ENCODE measurements at regions not wholly inside any gene's neighbourhood (a gene's known extent, or its start where the extent isn't known, plus 50 kb on each side); places are given as distances from the start of the nearest gene placed in this dataset.

GRCh38 chr10:109393425-109393824, 529.9 kb downstream of the XPNPEP1 start:
- ChIA-PET POLR2A (ENCODE audit: unreplicated experiment) (interaction anchor here (0.6 kb wide), 1 partner anchor 74 kb away, joined by 10 read pairs; no protein-coding TSS in a partner anchor), CTCF (no interaction called here)
- no peak overlapping the region for H3K4ac ChIP-seq (ENCODE audit: low read depth, low read length)
- no peak overlapping the region for H4K5ac ChIP-seq (ENCODE audit: low read depth, low read length)
- no peak overlapping the region for H4K8ac ChIP-seq (ENCODE audit: low read depth in 2 of 2, low read length in 2 of 2)
- peaks cover 3% of the 10 kb centered on the region for H3K27me3 ChIP-seq (ENCODE audit: control insufficient read depth, insufficient read depth, low read length)
- in situ Hi-C loops (cut with MboI; ENCODE audit: low sequenced_read_pairs), result no loop called here
- ATAC-seq (ENCODE audit: low read depth), result no peak
- no peak overlapping the region for H2AFZ ChIP-seq (replicated peaks; ENCODE audit: low read length, poor library complexity)
- BruUV-seq (replicated peaks), result no TSS peak
- dilution Hi-C loops (cut with HindIII; ENCODE audit: low sequenced_read_pairs, unreplicated experiment), result no loop called here
- H3K23ac ChIP-seq (ENCODE audit: low read depth, low read length), result no peak overlapping the region
- H2AK9ac ChIP-seq (replicated peaks; ENCODE audit: low read depth, low read length, poor library complexity), result no peak overlapping the region
- no peaks in the 10 kb centered on the region for H4K20me1 ChIP-seq (ENCODE audit: insufficient read depth, low read length)
- no peaks in the 10 kb centered on the region for H3K9me1 ChIP-seq (ENCODE audit: insufficient read depth, low read length)
- no peak for DNase-seq
- H2BK15ac ChIP-seq (ENCODE audit: low read depth, low read length), result no peak overlapping the region
- no peak overlapping the region for H3K14ac ChIP-seq (replicated peaks; ENCODE audit: low read depth, low read length)
- no peak overlapping the region for H2AK5ac ChIP-seq (ENCODE audit: low read depth, low read length)
- H2BK5ac ChIP-seq (ENCODE audit: low read depth, low read length, poor library complexity, severe bottlenecking), result no peak overlapping the region
- intact Hi-C loops (cut with micrococcal nuclease), result no loop called here
- no peak overlapping the region for H3K56ac ChIP-seq (ENCODE audit: extremely low read depth, insufficient read depth, low read length)
- no peak overlapping the region for H3K27ac ChIP-seq (ENCODE audit: insufficient read depth, low read length)
- H3K79me1 ChIP-seq (ENCODE audit: low read depth in 1 of 2, low read length in 2 of 2), result no peaks in the 10 kb centered on the region
- no peaks in the 10 kb centered on the region for H3K36me3 ChIP-seq (ENCODE audit: control insufficient read depth, insufficient read depth, low read length)
- H3K4me1 ChIP-seq (ENCODE audit: control insufficient read depth, insufficient read depth, low read length), result no peaks in the 10 kb centered on the region
- H2BK120ac ChIP-seq (ENCODE audit: low read depth, low read length), result no peak overlapping the region
- no peak overlapping the region for H3K4me2 ChIP-seq (ENCODE audit: low read depth, low read length)
- TF ChIP-seq RFX5 (IDR thresholded peaks at IDR 0.05; ENCODE audit: low read depth, low read length) (no peak), RCOR1 (IDR thresholded peaks at IDR 0.05; ENCODE audit: insufficient replicate concordance, low read length) (no peak), NFE2L2 (IDR thresholded peaks at IDR 0.05; ENCODE audit: low read depth, low read length) (no peak), FOS (IDR thresholded peaks at IDR 0.05; ENCODE audit: low read depth, low read length) (no peak), USF2 (IDR thresholded peaks at IDR 0.05; ENCODE audit: low read depth, low read length) (no peak), CHD1 (IDR thresholded peaks at IDR 0.05; ENCODE audit: low read depth, low read length) (no peak), CEBPB (IDR thresholded peaks at IDR 0.05; ENCODE audit: low read depth, low read length) (no peak), POLR2A (IDR thresholded peaks at IDR 0.05; ENCODE audit: low read depth, low read length) (no peak), RAD21 (IDR thresholded peaks at IDR 0.05; ENCODE audit: low read length) (no peak), MAFK (IDR thresholded peaks at IDR 0.05; ENCODE audit: low read depth, low read length) (no peak)
- no peak overlapping the region for H4K91ac ChIP-seq (ENCODE audit: insufficient read depth, low read depth, low read length)
- no peaks in the 10 kb centered on the region for H3K9me3 ChIP-seq (ENCODE audit: control insufficient read depth, insufficient read depth, low read length)
- no peak overlapping the region for H3K9ac ChIP-seq (ENCODE audit: low read depth, low read length)
- no peak overlapping the region for H3K18ac ChIP-seq (ENCODE audit: low read depth, low read length)
- H2BK20ac ChIP-seq (ENCODE audit: low read depth, low read length), result no peak overlapping the region
- no CpG with 5 or more reads among the region's 3 CpGs for WGBS, 2 experiments (ENCODE audit: extremely low coverage in 2 of 2, insufficient read length in 1 of 2)
- H3K4me3 ChIP-seq (ENCODE audit: insufficient read depth, low read depth, low read length), result no peak overlapping the region

Data from IMR-90 (cell line).